ENCODE measurements at regions not wholly inside any gene's neighbourhood (a gene's known extent, or its start where the extent isn't known, plus 50 kb on each side); places are given as distances from the start of the nearest gene placed in this dataset.
"Not testable (repeated sequence)": the region's sequence is repeated elsewhere in the genome, so short reads cannot be mapped to it uniquely, and the experiment has no call there.

DNA sequence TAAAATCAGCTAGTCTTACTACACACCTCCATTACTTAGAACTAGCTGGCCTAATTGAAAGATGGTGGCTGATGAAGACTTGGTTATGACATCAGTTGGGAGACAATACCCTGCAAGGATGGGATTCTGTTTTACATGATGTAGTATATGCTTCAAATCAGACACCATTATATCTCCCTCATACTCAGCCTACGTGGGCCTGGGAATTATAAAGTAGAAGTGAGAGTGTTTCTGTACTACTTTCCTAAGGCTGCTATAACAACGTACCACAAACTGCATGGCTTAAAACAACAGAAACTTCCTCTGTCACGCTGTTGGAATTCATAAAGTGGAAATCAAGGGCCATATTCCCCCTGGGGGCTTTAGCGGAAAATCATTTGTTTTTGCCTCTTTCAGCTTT lies 190.4 kb downstream of the PAH start:
- DNase-seq, result no peak

- no peak for DNase-seq
These were observed 194.9 kb downstream of the PAH start for GRCh38 chr12:102722147-102722546.

DNA sequence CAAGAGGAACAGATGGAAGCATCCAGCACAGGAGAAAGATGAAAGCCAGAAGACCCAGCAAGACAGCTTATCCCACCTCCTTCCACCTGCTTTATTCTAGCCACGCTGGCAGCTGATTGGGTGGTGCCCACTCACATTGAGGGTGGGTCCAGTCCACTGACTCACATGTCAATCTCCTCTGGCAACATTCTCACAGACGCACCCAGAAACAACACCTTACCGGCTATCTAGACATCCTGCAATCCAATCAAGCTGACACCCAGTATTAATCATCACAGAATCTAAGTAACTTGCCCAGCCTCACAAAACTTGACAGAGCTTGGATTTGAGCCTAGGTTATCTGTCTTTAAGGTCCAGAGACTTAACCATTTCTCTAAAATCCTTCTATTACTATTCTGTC lies 208.9 kb downstream of the PAH start:
- no peak for DNase-seq

DNA sequence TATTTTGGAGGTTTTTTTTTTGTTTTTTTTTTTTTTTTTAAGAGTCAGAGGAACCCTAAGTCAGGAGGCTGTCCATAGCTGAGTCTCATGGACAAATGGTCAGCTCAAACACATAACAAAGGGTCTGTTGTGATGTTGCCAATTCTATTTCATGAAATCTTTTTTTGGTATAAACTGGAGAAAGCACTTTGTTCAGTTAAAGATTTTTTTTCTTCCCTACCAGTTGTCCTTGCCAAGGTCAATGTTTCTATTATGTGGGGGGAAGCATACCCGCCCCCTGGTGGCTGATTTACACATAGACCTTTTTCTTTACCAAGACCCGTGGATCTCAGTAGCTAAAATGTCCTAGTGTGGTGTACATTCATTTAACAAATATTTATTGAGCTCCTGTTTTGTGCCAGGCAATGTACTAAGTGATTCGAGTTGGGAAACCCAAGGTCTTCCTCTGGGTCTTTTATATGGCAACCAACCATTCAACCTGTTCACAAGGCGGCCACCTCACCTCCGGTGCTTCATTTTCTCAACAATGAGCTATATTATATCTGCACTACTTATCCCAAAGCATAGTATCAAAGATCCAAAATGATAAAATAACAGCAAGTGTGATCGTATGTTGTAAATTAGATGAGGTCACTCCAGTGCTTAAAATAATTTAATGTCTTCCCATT lies 214.5 kb downstream of the PAH start:
- DNase-seq, result peak; percentile 24 to 30

DNA sequence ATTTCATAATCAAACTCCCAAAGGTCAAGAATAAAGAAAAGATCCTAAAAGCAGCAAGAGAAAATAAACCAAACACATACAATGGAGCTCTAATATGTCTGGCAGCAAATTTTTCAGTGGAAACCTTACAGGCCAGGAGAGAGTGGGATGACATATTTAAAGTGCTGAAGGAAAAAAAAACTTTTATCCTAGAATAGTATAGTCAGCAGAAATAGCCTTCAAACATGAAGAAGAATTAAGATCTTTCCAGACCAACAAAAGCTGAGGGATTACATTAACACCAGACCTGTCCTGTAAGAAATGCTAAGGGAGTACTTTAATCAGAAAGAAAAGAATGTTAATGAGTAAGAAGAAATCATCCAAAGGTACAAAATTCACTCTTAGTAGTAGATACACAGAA lies 215.7 kb upstream of the IGF1 start:
- DNase-seq, result no peak

DNA sequence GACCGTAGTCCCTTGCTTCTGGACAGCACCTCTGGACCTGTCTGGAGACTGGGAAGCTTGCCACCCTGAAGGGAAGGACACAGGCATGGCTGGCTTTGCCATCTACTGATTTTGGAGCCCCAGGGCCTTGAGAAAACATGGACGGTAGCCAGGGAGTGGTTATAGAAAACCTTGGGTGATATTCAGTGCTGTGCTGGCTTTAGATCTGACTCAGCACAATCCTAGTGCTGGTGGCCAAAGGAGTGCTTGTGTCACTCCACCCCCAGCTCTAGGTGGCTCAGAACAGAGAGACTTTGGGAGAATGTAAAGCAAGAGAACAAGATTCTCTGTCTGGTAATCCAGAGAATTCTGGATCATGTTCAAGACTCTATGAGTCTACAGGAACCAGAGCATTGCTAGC lies 214.5 kb upstream of the IGF1 start:
- DNase-seq, result no peak

GRCh38 chr12:102691773-102692555 lies 211.6 kb upstream of the IGF1 start:
- DNase-seq, result no peak

GRCh38 chr12:102690253-102690652 lies 209.9 kb upstream of the IGF1 start:
- DNase-seq, result no peak

GRCh38 chr12:102689701-102690100 lies 209.3 kb upstream of the IGF1 start:
- no peak for DNase-seq

DNA sequence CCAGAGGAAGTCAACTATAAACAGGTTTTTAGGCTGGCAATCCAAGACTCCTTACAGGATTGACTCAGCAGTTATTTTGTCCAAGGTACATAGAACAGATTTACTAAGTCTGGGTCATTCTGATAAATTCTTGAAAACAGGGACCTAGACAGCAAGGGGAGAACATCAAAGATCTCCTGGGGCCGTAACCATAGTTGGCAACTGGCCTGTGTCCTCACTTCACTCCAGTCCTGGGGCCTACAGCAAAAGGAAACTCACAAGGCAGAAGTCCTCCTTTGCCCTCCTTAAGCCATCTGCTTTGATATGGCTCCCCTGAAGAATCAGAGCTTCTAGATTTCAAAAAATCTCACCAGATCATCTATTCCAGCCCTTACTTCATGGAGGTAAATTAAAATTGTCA lies 207.2 kb upstream of the IGF1 start:
- no peak for DNase-seq

DNA sequence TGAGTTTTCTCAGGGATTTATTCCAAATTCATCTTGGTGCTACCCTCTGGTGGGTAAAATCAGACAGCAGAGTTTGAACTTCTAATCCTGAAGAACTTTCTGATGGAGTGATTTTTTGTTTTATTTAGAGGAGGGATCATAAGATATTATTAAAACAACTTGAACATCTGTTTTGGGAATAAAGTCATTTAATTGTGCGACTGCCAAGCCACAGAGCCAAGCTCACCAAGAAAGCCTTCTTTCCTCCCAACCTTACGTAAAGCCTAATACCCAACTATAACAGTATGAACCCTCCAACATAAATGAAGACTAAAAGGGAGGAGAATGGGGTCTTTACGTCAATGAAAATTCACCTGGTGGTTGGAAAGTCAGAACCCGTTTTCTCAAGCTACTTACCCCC lies 205.5 kb upstream of the IGF1 start:
- DNase-seq, result no peak

DNA sequence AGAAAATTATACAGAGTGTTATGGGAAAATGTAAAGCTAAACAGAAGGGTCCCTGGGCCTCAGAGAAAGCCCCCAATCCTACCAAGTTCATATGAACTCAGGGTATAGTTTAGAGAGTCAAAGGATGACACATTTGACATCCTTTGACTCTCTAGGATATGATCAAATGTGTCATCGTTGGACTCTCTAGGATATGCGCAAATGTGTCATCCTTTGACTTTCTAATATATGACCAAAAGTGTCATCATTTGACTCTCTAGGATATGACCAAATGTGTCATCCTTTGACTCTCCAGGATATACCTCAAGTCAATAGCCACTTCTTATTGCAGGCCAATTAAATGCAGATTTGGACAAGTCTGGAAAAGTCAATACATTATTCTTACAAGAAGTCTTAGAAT lies 204.8 kb upstream of the IGF1 start:
- no peak for DNase-seq

GRCh38 chr12:102682366-102683289 lies 202.3 kb upstream of the IGF1 start:
- DNase-seq, result no peak

GRCh38 chr12:102681747-102682146 lies 201.4 kb upstream of the IGF1 start:
- DNase-seq, result no peak

GRCh38 chr12:102681309-102681708 lies 200.9 kb upstream of the IGF1 start:
- DNase-seq, result no peak

GRCh38 chr12:102680304-102680703 lies 199.9 kb upstream of the IGF1 start:
- no peak for DNase-seq

DNA sequence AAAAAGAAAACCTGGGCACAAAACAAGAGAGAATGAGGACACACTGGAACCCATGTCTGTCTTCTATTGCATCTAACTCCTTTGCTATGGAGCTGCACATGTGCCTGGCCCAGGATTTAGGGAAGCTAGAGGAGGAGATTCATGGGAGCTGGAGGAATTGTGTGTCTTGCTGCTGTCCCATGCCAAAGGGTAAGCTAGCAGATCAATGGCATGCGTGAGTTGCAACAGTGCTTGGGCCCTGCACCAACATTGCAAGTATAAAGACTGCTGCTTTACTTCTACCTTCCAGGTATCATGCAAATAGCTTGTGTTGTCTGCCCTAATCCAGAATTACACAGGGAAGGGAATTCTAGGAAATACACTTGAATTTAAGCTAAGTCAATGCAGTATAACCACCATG lies 196.4 kb upstream of the IGF1 start:
- DNase-seq, result no peak

DNA sequence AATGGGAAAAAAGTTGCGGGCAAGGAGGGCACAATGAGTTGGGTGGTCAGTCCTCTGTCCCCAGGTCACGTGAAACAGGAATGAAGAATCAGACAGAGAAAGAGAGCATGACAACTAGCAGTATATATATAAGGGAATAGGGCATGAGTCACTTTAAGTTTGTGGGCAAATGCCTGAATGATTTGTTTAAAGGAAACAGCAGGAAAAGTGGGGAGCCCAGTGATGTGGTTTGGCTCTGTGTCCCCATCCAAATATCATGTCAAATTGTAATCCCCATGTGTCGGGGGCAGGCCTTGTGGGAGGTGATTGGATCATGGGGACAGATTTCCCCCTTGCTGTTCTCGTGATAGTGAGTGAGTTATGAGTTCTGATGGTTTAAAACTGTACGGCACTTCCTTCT lies 195.3 kb upstream of the IGF1 start:
- no peak for DNase-seq

DNA sequence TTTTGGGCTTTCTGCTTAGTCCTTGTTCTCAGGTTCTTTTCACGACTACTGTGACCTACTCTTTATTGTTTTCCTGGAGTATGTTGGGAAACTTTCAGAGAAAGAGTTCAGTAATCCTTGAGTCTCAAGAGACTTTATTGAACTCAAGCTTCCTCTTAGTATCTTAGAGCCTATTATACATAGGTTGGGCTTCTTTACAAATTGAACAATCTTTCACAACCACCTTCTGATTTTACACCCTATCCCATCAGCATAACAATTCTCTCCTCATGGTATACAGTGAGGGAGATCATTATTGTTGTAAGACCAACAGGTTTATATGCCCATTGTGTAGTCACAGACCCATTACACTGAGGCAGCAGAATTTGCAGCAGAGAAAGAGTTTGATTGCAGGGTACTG lies 193.2 kb upstream of the IGF1 start:
- DNase-seq, result no peak

DNA sequence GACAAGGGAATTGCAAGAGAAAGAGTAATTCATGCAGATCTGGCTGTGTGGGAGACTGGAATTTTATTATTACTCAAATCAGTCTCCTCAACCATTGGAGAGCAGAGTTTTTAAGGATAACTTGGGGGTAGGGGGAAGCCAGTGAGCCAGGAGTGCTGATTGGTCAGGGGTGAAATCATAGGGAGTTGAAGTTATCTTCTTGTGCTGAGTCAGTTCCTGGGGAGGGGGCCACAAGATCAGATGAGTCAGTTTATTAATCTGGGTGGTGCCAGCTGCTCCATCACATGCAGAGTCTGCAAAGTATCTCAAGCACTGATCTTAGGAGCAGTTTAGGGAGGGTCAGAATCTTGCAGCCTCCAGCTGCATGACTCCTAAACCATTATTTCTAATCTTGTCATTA lies 191.8 kb upstream of the IGF1 start:
- DNase-seq, result not testable (repeated sequence)

DNA sequence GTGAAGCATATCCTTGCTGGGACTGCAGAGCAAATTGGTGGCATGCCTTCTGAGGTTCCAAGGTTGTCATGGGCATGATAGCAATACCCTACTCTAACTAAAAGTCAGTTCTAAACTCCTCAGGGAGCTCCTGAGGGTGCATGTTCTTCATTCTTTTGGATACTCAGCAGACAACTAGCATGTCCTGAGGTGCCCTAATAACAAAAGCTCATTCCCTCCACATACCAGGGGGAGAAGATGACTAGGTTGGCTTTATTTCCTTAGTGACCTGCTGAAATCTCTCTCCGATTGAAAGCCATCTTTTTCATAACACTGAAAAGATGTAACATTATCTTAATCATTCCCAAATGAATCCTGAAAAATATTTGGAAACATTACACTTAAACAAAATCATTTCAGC lies 188.7 kb upstream of the IGF1 start:
- DNase-seq, result no peak

- not testable (repeated sequence) for DNase-seq
These were observed 185.8 kb upstream of the IGF1 start for GRCh38 chr12:102666176-102666575.

DNA sequence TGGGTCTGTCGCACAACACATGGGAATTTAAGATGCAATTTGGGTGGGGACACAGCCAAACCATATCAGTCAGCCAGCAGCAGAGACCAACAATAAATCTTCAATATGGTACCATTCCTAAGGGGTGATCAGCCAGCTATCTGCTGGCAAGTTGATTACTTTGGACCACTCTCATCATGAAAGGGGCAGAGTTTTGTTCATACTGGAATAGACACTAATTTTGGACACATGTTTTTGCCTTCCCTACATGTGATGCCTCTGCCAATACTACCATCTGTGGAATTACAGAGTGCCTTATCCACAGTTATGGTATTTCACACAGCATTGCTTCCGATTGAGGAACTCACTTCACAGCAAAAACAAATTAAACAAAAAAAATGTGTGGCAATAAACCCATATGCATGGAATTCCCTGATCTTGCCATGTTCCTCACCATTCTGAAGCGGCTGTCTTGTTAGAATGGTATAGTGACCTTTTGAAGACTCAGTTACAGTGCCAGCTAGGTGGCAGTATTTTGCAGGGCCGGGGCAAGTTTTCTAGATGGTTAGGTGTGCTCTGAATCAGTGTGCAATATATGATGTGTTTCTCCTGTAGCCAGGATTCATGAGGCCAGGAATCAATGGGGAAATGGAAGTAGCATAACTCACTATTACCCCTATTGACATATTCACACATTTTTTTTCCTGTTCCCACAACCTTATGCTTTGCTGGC lies 179.0 kb upstream of the IGF1 start:
- no peak for DNase-seq
